ENCODE measurements at regions not wholly inside any gene's neighbourhood (a gene's known extent, or its start where the extent isn't known, plus 50 kb on each side); places are given as distances from the start of the nearest gene placed in this dataset.
A peak's percentile ranks its signal among the peaks of the same experiment; 100 is the strongest.

- no peak for DNase-seq
Measured at GRCh38 chr1:50358962-50359361, 64.3 kb downstream of the DMRTA2 start.

- no peak for DNase-seq
Measured at GRCh38 chr1:50357186-50357585, 66.1 kb downstream of the DMRTA2 start.

- DNase-seq = no peak
Measured at GRCh38 chr1:50354813-50355212, 68.4 kb downstream of the DMRTA2 start.

GRCh38 chr1:50352428-50352827 is 70.8 kb downstream of the DMRTA2 start:
- no peak for DNase-seq

GRCh38 chr1:50350868-50351267 is 72.4 kb downstream of the DMRTA2 start:
- no peak for DNase-seq

- DNase-seq = no peak
Measured at GRCh38 chr1:50350421-50350820, 72.8 kb downstream of the DMRTA2 start.

- DNase-seq = no peak
Measured at GRCh38 chr1:50349242-50349565, 74.0 kb downstream of the DMRTA2 start.

- peak; percentile 83 for DNase-seq
Measured at GRCh38 chr1:50348449-50349241, 74.6 kb downstream of the DMRTA2 start.

GRCh38 chr1:50347933-50348332 is 75.3 kb downstream of the DMRTA2 start:
- no peak for DNase-seq

- peak; percentile 9 for DNase-seq
Measured at GRCh38 chr1:50346621-50347020, 76.6 kb downstream of the DMRTA2 start.

GRCh38 chr1:50343323-50343722 is 79.9 kb downstream of the DMRTA2 start:
- no peak for DNase-seq

GRCh38 chr1:50342525-50342924 is 80.7 kb downstream of the DMRTA2 start:
- no peak for DNase-seq

- no peak for DNase-seq
Measured at GRCh38 chr1:50335036-50335435, 88.2 kb downstream of the DMRTA2 start.

GRCh38 chr1:50333595-50333974 is 89.7 kb downstream of the DMRTA2 start:
- peak; percentile 68 for DNase-seq

- peak; percentile 62 for DNase-seq
Measured at GRCh38 chr1:50332941-50333594, 90.2 kb downstream of the DMRTA2 start.

- DNase-seq = no peak
Measured at GRCh38 chr1:50329332-50329932, 93.8 kb downstream of the DMRTA2 start.

GRCh38 chr1:50328552-50328951 is 94.7 kb downstream of the DMRTA2 start:
- no peak for DNase-seq

- no peak for DNase-seq
Measured at GRCh38 chr1:50326026-50326425, 97.2 kb downstream of the DMRTA2 start.

- DNase-seq = no peak
Measured at GRCh38 chr1:50322579-50322978, 100.7 kb downstream of the DMRTA2 start.

- DNase-seq = no peak
Measured at GRCh38 chr1:50318428-50318827, 104.8 kb downstream of the DMRTA2 start.

GRCh38 chr1:50308878-50309277 is 114.4 kb downstream of the DMRTA2 start:
- DNase-seq = peak; percentile 82

- no peak for DNase-seq
Measured at GRCh38 chr1:50305808-50306207, 117.4 kb downstream of the DMRTA2 start.

GRCh38 chr1:50300297-50300696 is 122.9 kb downstream of the DMRTA2 start:
- DNase-seq = no peak

- DNase-seq = no peak
Measured at GRCh38 chr1:50295566-50295965, 127.7 kb downstream of the DMRTA2 start.
